ENCODE measurements at regions not wholly inside any gene's neighbourhood (a gene's known extent, or its start where the extent isn't known, plus 50 kb on each side); places are given as distances from the start of the nearest gene placed in this dataset.

- Histone ChIP-seq H3K4me3 (ENCODE audit: low read depth, low read length) (no peak overlapping the region), H3K9me3 (ENCODE audit: control insufficient read depth, insufficient read depth, low read length) (no peaks in the 10 kb centered on the region), H3K27me3 (ENCODE audit: control insufficient read depth, insufficient read depth, low read length) (no peaks in the 10 kb centered on the region), H3K27ac (ENCODE audit: low read depth, low read length) (no peak overlapping the region)
- no peak for DNase-seq (ENCODE audit: low read depth, low spot score)
- ChIA-PET CTCF (interaction anchor here (0.7 kb wide), 1 partner anchor 566 kb away, joined by 4 read pairs; no protein-coding TSS in a partner anchor), POLR2A (no interaction called here)
- TF ChIP-seq, protein P1, sequence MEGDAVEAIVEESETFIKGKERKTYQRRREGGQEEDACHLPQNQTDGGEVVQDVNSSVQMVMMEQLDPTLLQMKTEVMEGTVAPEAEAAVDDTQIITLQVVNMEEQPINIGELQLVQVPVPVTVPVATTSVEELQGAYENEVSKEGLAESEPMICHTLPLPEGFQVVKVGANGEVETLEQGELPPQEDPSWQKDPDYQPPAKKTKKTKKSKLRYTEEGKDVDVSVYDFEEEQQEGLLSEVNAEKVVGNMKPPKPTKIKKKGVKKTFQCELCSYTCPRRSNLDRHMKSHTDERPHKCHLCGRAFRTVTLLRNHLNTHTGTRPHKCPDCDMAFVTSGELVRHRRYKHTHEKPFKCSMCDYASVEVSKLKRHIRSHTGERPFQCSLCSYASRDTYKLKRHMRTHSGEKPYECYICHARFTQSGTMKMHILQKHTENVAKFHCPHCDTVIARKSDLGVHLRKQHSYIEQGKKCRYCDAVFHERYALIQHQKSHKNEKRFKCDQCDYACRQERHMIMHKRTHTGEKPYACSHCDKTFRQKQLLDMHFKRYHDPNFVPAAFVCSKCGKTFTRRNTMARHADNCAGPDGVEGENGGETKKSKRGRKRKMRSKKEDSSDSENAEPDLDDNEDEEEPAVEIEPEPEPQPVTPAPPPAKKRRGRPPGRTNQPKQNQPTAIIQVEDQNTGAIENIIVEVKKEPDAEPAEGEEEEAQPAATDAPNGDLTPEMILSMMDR (IDR thresholded peaks at IDR 0.05; ENCODE audit: low read depth, low read length): no peak
These were observed 626.4 kb downstream of the TNS3 start for GRCh38 chr7:46955531-46955930.

GRCh38 chr7:46954181-46954580, 627.7 kb downstream of the TNS3 start:
- H3K27ac ChIP-seq (ENCODE audit: low read depth, low read length): no peak overlapping the region
- TF ChIP-seq, protein P1 (IDR thresholded peaks at IDR 0.05; ENCODE audit: low read depth, low read length): no peak
- H3K9me3 ChIP-seq (ENCODE audit: control insufficient read depth, insufficient read depth, low read length): no peaks in the 10 kb centered on the region
- no peak for DNase-seq (ENCODE audit: low read depth, low spot score)
- no peaks in the 10 kb centered on the region for H3K27me3 ChIP-seq (ENCODE audit: control insufficient read depth, insufficient read depth, low read length)
- POLR2A ChIA-PET: no interaction called here
- CTCF ChIA-PET: no interaction called here
- H3K4me3 ChIP-seq (ENCODE audit: low read depth, low read length): no peak overlapping the region

DNA sequence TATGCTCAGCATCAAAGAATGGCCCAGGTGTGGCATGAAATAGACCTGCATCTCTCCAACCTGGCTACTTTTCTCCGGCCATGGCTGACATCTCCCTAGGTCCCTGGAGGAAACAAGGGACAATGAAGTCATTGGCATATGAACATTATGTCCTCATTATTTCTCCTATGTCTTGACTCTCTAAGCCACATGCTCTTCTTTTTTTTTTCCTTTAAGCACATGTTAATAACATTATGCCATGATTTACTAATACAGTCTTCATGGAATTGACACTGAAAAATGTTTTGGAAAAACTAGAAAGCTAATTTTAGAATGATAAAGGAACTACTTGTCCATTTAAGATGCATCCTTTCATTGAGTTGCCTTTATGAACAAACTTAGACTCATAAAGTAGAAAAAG, 628.9 kb downstream of the TNS3 start:
- TF ChIP-seq, protein P1 (IDR thresholded peaks at IDR 0.05; ENCODE audit: low read depth, low read length): no peak
- ChIA-PET CTCF (no interaction called here), POLR2A (no interaction called here)
- Histone ChIP-seq H3K4me3 (ENCODE audit: low read depth, low read length) (no peak overlapping the region), H3K27ac (ENCODE audit: low read depth, low read length) (no peak overlapping the region), H3K9me3 (ENCODE audit: control insufficient read depth, insufficient read depth, low read length) (no peaks in the 10 kb centered on the region), H3K27me3 (ENCODE audit: control insufficient read depth, insufficient read depth, low read length) (no peaks in the 10 kb centered on the region)
- DNase-seq (ENCODE audit: low read depth, low spot score): no peak

DNA sequence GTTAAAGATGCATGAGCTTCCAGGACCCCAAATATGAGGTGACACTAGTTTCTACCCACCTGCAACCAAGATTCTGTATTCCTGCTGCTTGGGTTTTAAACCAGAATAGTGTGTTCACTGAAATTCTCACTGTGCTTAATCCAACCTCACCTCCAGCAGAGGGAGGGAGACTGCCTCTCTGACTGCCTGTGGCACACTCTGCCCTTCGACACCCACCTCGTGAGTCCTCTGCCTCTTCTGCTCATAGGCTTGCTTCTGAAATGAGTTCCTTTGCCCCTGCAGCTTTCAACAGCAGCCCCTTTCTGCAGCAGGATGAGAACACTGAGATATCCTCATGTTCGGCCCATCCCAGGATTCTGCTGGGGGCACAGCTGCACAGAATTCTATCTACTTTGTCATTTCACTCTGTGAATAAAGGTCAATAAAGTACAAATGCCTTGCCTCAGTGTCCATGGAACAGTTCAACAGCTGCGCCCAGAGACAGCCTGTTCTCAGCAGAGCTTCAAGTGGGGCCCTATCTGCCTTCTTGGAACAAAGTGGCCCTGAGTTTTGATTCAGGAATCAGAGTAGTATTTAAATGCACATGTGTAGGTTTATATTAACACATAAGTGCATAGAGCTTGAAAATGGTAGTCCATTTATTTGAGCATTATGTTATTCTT, 632.5 kb downstream of the TNS3 start:
- Histone ChIP-seq H3K27me3 (ENCODE audit: control insufficient read depth, insufficient read depth, low read length) (no peaks in the 10 kb centered on the region), H3K4me3 (ENCODE audit: low read depth, low read length) (no peak overlapping the region), H3K27ac (ENCODE audit: low read depth, low read length) (no peak overlapping the region), H3K9me3 (ENCODE audit: control insufficient read depth, insufficient read depth, low read length) (peaks cover 4% of the 10 kb centered on the region; the same call in 1 of the 2 replicates)
- ChIA-PET POLR2A (no interaction called here), CTCF (no interaction called here)
- DNase-seq (ENCODE audit: low read depth, low spot score): no peak
- TF ChIP-seq, protein P1 (IDR thresholded peaks at IDR 0.05; ENCODE audit: low read depth, low read length): no peak

- H3K27ac ChIP-seq (ENCODE audit: low read depth, low read length): no peak overlapping the region
- TF ChIP-seq, protein P1 (IDR thresholded peaks at IDR 0.05; ENCODE audit: low read depth, low read length): no peak
- ChIA-PET CTCF (interaction anchor here (0.5 kb wide), 1 partner anchor 561 kb away, joined by 3 read pairs; no protein-coding TSS in a partner anchor), POLR2A (no interaction called here)
- no peaks in the 10 kb centered on the region for H3K27me3 ChIP-seq (ENCODE audit: control insufficient read depth, insufficient read depth, low read length)
- H3K4me3 ChIP-seq (ENCODE audit: low read depth, low read length): no peak overlapping the region
- H3K9me3 ChIP-seq (ENCODE audit: control insufficient read depth, insufficient read depth, low read length): peaks cover 4% of the 10 kb centered on the region; the same call in 1 of the 2 replicates
- DNase-seq (ENCODE audit: low read depth, low spot score): no peak
These were observed 633.2 kb downstream of the TNS3 start for GRCh38 chr7:46948716-46949115.
